Activated naive CD4-positive, alpha-beta T cell treated with anti-CD3 and anti-CD28 coated beads, Interleukin-2, amount 10 ng/mL, durations not matched to agents 7 days and 5 days (primary cell): ENCODE measurements at regions not wholly inside any gene's neighbourhood (a gene's known extent, or its start where the extent isn't known, plus 50 kb on each side); places are given as distances from the start of the nearest gene placed in this dataset.
"Not testable (repeated sequence)": the region's sequence is repeated elsewhere in the genome, so short reads cannot be mapped to it uniquely, and the experiment has no call there.

Source experiments
- CTCF ChIA-PET: fragments of 350-600 bp; sonication (Branson Sonifier 250); formaldehyde crosslinking; loops from one replicate; lab custom pipeline; 2021; ENCODE audit warnings: antibody characterized with exemption; lab: Charles Lee
- DNase-seq: peaks from one replicate; pipeline ENCODE4 v3.0.0-alpha.2; 2020
- H3K27ac Mint-ChIP-seq: one replicate; pipeline ENCODE4 v1.8.0; 2021; ENCODE audit warnings: mild to moderate bottlenecking, moderate library complexity, mixed read lengths
- H3K27me3 Mint-ChIP-seq: one replicate; pipeline ENCODE4 v1.8.0; 2021; ENCODE audit warnings: mild to moderate bottlenecking, mixed read lengths
- H3K36me3 Mint-ChIP-seq: one replicate; pipeline ENCODE4 v1.8.0; 2021; ENCODE audit warnings: mixed read lengths
- H3K4me1 Mint-ChIP-seq: one replicate; pipeline ENCODE4 v1.8.0; 2021; ENCODE audit warnings: mixed read lengths
- H3K4me3 Mint-ChIP-seq: one replicate; pipeline ENCODE4 v1.8.0; 2021; ENCODE audit warnings: mild to moderate bottlenecking, moderate library complexity, mixed read lengths
- H3K9me3 Mint-ChIP-seq: one replicate; pipeline ENCODE4 v1.8.0; 2021; ENCODE audit warnings: mixed read lengths

DNA sequence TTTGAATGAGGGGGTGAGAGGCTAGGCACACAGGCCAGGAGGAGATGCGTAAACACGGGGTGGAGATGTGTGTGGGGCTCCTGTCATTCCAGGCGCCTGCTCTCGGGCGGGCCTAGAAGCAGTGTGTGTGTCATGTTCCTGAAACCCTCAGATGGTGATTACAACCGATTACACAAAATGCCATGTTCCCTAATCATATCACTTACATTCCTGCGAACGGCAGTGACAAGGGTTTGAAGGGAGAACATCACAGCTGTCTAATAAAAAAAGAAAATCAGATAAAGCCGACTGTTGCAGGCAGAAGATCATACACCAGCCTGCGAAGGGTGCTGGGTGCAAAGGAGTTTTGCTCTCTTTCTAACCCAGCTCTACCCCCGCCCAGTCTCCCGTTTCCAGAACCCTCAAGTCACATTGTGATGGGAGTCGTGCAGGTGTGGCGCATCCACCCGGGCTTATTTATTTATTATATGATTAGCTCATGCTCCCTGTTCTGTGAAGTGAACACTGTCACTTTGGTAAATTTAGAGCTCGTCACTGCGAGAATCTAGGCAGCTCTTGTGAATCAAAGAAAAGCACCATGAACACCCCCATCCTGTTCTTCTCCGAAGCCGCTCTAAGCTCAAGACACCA is 140.3 kb downstream of the NR2F2 start:
- no peak for DNase-seq
- Mint-ChIP-seq H3K9me3 (peaks cover 2% of the 10 kb centered on the region), H3K27me3 (no peaks in the 10 kb centered on the region), H3K36me3 (no peaks in the 10 kb centered on the region), H3K4me3 (no peak overlapping the region), H3K4me1 (no peaks in the 10 kb centered on the region), H3K27ac (no peak overlapping the region)
- CTCF ChIA-PET = no interaction called here

DNA sequence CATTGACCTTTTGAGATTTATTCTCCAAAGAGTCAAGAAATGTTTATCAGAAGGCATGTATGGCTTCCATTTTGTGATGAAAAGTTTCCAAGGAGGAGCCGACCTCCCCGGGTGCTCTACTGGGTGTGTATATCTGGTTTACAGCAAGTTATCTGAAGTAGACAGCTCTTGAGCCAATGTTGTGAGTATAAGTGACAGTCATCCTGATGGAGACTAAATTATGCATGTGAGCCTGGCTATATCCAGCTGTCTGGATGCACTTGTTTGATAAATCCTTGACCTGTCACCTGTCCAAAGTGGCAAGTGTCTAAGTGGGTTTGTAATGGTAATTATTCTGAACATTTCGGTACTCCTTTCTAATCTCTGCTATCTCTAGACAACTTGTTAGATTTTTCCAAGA is 142.2 kb downstream of the NR2F2 start:
- CTCF ChIA-PET = no interaction called here
- no peak overlapping the region for H3K4me3 Mint-ChIP-seq

DNA sequence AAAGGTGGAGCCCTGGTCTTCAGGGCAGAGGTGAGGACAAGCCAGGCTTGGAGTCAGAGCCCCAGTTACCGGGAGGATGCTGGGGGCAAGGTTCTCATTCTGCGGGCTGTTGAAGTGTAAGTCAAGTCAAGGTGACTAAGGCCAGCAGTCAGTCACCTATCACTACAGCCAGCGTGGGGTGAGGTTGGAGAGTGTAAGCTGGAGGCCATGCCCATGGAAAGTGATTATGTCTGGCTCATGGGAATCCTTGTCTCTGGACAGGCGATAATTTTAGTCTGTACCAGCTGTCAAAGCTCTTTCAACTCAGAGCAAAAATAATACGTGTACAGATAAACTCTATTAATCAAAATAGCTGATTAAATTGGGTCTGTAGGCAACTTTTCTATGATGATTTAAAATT is 143.1 kb downstream of the NR2F2 start:
- Mint-ChIP-seq H3K4me1 (no peaks in the 10 kb centered on the region), H3K9me3 (peaks cover 2% of the 10 kb centered on the region), H3K4me3 (no peak overlapping the region), H3K27me3 (no peaks in the 10 kb centered on the region), H3K36me3 (no peaks in the 10 kb centered on the region), H3K27ac (no peak overlapping the region)
- DNase-seq = no peak
- CTCF ChIA-PET = no interaction called here

More for the DNA sequence above, 142.2 kb downstream of the NR2F2 start:
- Mint-ChIP-seq H3K27me3 (no peaks in the 10 kb centered on the region), H3K9me3 (peaks cover 2% of the 10 kb centered on the region), H3K27ac (no peak overlapping the region), H3K36me3 (no peaks in the 10 kb centered on the region), H3K4me1 (no peaks in the 10 kb centered on the region)
- no peak for DNase-seq

GRCh38 chr15:96474231-96474664 is 143.7 kb downstream of the NR2F2 start:
- no peak for DNase-seq
- Mint-ChIP-seq H3K9me3 (peaks cover 2% of the 10 kb centered on the region), H3K36me3 (no peaks in the 10 kb centered on the region), H3K4me1 (no peaks in the 10 kb centered on the region), H3K27ac (no peak overlapping the region), H3K4me3 (no peak overlapping the region), H3K27me3 (no peaks in the 10 kb centered on the region)
- CTCF ChIA-PET = no interaction called here

DNA sequence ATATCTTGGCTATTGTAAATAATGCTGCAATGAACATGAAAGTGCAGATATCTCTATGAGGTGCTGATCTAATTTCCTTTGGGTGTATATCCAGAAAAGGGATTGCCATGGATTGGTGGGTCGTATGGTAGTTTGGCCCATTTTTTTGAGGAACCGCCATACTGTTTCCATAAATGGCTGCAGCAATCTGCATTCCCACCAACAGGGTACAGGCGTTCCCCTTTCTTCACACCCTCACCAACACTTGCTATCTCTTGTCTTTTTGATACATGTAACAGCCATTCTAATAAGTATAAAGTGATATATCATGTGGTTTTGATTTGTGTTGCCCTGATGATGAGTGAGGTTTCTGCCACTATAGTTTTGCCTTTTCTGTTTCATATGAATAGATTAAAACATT is 146.7 kb downstream of the NR2F2 start:
- H3K27ac Mint-ChIP-seq = no peak overlapping the region
- H3K4me3 Mint-ChIP-seq = no peak overlapping the region
- CTCF ChIA-PET = no interaction called here
- DNase-seq = no peak
- peaks cover 2% of the 10 kb centered on the region for H3K9me3 Mint-ChIP-seq
- no peaks in the 10 kb centered on the region for H3K36me3 Mint-ChIP-seq
- H3K27me3 Mint-ChIP-seq = no peaks in the 10 kb centered on the region
- H3K4me1 Mint-ChIP-seq = no peaks in the 10 kb centered on the region

DNA sequence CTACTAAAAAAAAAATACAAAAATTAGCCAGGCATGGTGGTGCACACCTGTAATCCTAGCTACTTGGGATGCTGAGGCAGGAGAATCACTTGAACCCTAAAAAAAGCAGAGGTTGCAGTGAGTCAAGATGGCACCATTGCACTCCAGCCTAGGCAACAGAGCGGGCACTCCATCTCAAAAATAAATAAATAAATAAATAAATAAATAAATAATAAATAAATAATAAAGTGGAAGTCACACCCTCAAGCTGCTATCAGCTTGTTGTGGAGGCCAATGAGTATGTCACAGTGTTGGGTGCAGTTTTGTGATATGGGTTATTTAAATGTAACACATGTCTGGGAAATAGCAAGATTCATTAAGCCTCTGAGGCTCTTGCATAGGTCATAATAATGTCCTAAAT is 153.9 kb downstream of the NR2F2 start:
- not testable (repeated sequence) for H3K4me1 Mint-ChIP-seq, H3K4me3 Mint-ChIP-seq, H3K27ac Mint-ChIP-seq, H3K36me3 Mint-ChIP-seq, H3K9me3 Mint-ChIP-seq, DNase-seq, H3K27me3 Mint-ChIP-seq
- CTCF ChIA-PET = interaction anchor here (0.5 kb wide), 1 partner anchor 1479 kb away, joined by 3 read pairs; no protein-coding TSS in a partner anchor

DNA sequence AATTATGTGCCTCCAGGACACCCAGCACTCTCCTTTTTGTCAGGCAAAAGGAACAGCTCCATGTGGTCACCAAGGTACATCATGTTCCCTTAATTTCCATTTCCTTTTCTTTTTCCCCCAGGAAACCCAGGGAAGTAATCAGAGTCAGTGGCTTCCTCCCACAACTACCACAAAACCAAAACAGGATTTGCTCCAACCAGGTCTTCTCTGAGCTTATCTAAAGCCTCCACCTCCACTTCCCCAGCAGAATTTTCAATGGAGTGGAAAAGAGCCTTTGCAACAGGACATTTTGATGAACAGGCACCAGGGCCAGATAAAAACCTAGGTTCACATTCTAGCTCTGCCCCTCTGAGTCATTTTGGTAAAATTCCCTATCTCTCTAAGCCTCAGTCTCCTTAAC is 154.3 kb downstream of the NR2F2 start:
- Mint-ChIP-seq H3K27ac (no peak overlapping the region), H3K9me3 (peaks cover 5% of the 10 kb centered on the region), H3K27me3 (no peaks in the 10 kb centered on the region), H3K36me3 (no peaks in the 10 kb centered on the region), H3K4me3 (no peak overlapping the region), H3K4me1 (no peaks in the 10 kb centered on the region)
- no peak for DNase-seq
- CTCF ChIA-PET = no interaction called here

GRCh38 chr15:96487245-96487644 is 156.7 kb downstream of the NR2F2 start:
- no peak for DNase-seq
- no peaks in the 10 kb centered on the region for H3K36me3 Mint-ChIP-seq
- no peaks in the 10 kb centered on the region for H3K4me1 Mint-ChIP-seq
- H3K27ac Mint-ChIP-seq = no peak overlapping the region
- no peak overlapping the region for H3K4me3 Mint-ChIP-seq
- peaks cover 7% of the 10 kb centered on the region for H3K9me3 Mint-ChIP-seq
- no peaks in the 10 kb centered on the region for H3K27me3 Mint-ChIP-seq
- CTCF ChIA-PET = no interaction called here

DNA sequence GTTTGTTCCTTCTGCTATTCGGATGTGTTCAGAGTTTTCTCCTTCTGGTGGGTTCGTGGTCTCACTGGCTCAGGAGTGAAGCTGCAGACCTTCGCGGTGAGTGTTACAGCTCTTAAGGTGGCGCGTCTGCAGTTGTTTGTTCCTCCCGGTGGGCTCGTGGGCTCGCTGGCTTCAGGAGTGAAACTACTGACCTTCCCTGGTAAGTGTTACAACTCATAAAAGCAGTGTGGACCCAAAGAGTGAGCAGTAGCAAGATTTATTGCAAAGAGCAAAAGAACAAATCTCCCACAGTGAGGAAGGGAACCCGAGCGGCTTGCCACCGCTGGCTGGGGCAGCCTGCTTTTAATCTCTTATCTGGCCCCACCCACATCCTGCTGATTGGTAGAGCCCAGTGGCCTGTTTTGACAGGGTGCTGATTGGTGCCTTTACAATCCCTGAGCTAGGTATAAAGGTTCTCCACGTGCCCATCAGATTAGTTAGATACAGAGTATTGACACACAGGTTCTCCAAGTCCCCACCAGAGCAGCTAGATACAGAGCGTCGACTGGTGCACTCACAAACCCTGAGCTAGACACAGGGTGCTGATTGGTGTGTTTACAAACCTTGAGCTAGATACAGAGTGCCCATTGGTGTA is 160.7 kb downstream of the NR2F2 start:
- H3K9me3 Mint-ChIP-seq, CTCF ChIA-PET, H3K4me3 Mint-ChIP-seq, H3K27me3 Mint-ChIP-seq, H3K36me3 Mint-ChIP-seq, DNase-seq, H3K27ac Mint-ChIP-seq, H3K4me1 Mint-ChIP-seq: not testable (repeated sequence)

DNA sequence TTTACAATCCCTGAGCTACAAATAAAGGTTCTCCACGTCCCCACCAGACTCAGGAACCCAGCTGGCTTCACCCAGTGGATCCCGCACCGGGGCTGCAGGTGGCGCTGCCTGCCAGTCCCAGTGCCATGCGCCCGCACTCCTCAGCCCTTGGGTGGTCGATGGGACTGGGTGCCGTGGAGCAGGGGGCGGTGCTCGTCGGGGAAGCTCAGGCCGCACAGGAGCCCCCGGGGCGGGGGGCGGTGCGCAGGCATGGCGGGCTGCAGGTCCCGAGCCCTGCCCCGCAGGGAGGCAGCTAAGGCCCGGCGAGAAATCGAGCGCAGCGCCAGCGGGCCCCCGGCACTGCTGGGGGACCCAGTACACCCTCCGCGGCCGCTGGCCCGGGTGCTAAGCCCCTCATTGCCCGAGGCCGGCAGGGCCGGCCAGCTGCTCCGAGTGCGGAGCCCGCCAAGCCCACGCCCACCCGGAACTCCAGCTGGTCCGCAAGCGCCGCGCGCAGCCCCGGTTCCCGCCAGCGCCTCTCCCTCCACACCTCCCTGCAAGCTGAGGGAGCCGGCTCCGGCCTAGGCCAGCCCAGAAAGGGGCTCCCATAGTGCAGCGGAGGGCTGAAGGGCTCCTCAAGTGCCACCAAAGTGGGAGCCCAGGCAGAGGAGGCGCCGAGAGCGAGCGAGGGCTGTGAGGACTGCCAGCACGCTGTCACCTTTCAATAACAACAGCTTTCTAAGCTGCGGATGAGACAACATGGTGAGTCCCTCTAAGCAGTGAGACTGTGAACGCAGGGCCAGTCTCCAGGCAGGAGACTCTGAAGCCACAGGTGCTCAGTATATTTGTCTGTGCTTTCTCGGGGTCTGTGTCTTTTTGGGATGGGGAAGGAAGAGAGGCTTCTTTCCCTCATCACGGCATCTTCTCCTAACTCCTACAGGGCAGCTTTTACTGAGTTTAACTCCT is 161.5 kb downstream of the NR2F2 start:
- DNase-seq, H3K4me1 Mint-ChIP-seq, H3K36me3 Mint-ChIP-seq, H3K4me3 Mint-ChIP-seq, CTCF ChIA-PET, H3K27ac Mint-ChIP-seq, H3K27me3 Mint-ChIP-seq, H3K9me3 Mint-ChIP-seq: not testable (repeated sequence)

GRCh38 chr15:96494505-96494904 is 164.0 kb downstream of the NR2F2 start:
- H3K27me3 Mint-ChIP-seq = no peaks in the 10 kb centered on the region
- no peak overlapping the region for H3K4me3 Mint-ChIP-seq
- peaks cover 10% of the 10 kb centered on the region for H3K9me3 Mint-ChIP-seq
- no peaks in the 10 kb centered on the region for H3K36me3 Mint-ChIP-seq
- H3K27ac Mint-ChIP-seq = no peak overlapping the region
- CTCF ChIA-PET = no interaction called here
- H3K4me1 Mint-ChIP-seq = no peaks in the 10 kb centered on the region
- DNase-seq = no peak

DNA sequence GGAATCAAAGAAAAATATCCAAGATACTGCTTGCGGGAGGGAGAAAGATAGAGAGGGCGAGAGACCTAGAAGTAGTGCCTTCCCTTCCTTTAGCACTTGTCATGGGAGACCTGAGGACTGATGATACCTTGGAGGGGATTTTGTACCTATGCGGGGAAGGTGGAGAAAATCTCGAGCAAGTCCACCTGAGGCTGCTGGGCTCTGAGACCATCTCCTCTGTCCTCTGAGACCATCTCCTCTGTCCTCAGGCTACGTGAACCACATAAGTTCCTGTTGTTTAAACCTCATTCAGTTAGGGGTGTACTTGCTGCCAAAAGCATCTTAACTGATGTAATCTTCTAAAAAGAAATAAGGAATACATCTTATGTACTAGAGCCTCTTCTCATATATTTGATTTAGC is 164.9 kb downstream of the NR2F2 start:
- H3K4me1 Mint-ChIP-seq = no peaks in the 10 kb centered on the region
- no peak for DNase-seq
- no peak overlapping the region for H3K4me3 Mint-ChIP-seq
- no peak overlapping the region for H3K27ac Mint-ChIP-seq
- peaks cover 10% of the 10 kb centered on the region for H3K9me3 Mint-ChIP-seq
- H3K36me3 Mint-ChIP-seq = no peaks in the 10 kb centered on the region
- H3K27me3 Mint-ChIP-seq = no peaks in the 10 kb centered on the region
- CTCF ChIA-PET = no interaction called here

DNA sequence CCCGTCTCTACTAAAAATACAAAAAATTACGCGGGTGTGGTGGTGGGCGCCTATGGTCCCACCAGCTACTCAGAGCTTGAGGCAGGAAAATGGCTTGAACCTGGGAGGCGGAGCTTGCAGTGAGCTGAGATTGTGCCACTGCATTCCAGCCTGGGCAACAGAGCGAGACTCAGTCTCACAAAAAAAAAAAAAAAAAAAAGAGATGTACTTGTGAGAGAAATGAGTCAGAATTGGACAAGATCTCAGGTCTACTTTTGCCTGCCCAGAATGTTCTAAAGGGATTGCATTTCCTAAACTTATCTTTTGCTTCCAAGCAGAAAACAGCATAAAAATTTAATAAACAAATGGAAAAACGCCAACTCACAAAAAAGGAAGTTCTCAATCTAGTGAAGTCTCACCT is 167.5 kb downstream of the NR2F2 start:
- Mint-ChIP-seq H3K36me3 (no peaks in the 10 kb centered on the region), H3K27ac (no peak overlapping the region), H3K9me3 (peaks cover 8% of the 10 kb centered on the region), H3K27me3 (no peaks in the 10 kb centered on the region), H3K4me3 (no peak overlapping the region), H3K4me1 (no peaks in the 10 kb centered on the region)
- DNase-seq = no peak
- CTCF ChIA-PET = no interaction called here

DNA sequence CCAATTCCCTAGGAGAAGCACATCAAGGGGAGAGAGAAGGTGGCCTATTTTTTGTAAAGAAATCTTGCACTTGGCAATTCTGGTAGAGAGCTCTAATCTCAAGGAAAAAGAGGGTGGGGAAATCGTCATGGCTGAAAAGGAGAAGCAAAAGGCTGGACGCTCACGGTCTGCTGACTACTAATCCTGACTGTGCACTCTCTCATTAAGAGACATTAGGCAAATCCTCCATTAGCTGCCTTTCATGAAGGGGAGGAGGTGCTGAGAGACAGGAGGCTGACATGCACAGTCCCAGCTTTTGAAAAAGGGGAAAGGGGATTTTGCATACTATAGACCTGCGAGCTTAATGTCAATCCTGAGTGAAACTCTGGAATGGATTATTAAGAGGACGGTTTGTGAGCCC is 170.0 kb downstream of the NR2F2 start:
- no peak for DNase-seq
- Mint-ChIP-seq H3K27me3 (no peaks in the 10 kb centered on the region), H3K27ac (no peak overlapping the region), H3K36me3 (no peaks in the 10 kb centered on the region), H3K4me1 (no peaks in the 10 kb centered on the region), H3K9me3 (peaks cover 8% of the 10 kb centered on the region), H3K4me3 (no peak overlapping the region)
- CTCF ChIA-PET = no interaction called here

DNA sequence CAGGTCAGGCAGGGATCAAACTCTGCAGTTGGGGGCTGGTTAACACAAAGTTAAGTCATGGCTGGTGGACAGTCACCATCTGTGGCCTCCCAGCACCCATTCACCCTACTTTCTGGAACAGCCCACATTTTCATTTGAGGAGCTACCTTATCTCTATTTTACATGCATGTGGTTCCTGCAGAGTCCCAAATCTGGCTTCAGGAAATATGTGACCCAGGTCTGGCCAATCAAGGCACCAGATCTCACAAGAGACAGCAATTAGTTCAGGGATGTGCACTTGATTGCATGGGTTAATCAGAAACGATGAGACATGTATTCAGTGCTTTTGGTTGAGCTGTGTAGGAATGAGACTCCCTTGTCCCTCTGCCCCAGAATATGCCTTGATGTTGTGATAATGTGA is 170.9 kb downstream of the NR2F2 start:
- Mint-ChIP-seq H3K4me3 (no peak overlapping the region), H3K4me1 (no peaks in the 10 kb centered on the region), H3K27ac (no peak overlapping the region), H3K36me3 (no peaks in the 10 kb centered on the region), H3K27me3 (no peaks in the 10 kb centered on the region), H3K9me3 (peaks cover 8% of the 10 kb centered on the region)
- CTCF ChIA-PET = no interaction called here
- no peak for DNase-seq
